Lower leg skin (tissue), 3 donors: ENCODE measurements at regions not wholly inside any gene's neighbourhood (a gene's known extent, or its start where the extent isn't known, plus 50 kb on each side); places are given as distances from the start of the nearest gene placed in this dataset.

ENCODE experiments used
- CTCF ChIP-seq, 3 donors: fragments of 450-650 bp; IDR thresholded peaks; one replicate each; pipeline ENCODE4 v1.5.1; 2016; ENCODE audit warnings: antibody characterized with exemption in 3 of 3, mild to moderate bottlenecking in 3 of 3, moderate library complexity in 2 of 3
- POLR2A ChIP-seq, 2 donors: fragments of 450-650 bp; IDR thresholded peaks; one replicate each; pipeline ENCODE4 v1.6.1; 2016 to 2017; ENCODE audit warnings: antibody characterized with exemption in 2 of 2, mild to moderate bottlenecking in 1 of 2, moderate library complexity in 1 of 2

GRCh38 chr3:177681156-177681555 lies 483.9 kb upstream of the TBL1XR1 start:
- no peak for TF ChIP-seq CTCF (IDR thresholded peaks at IDR 0.05)
- TF ChIP-seq POLR2A (IDR thresholded peaks at IDR 0.05) = no peak
